SJCRH30 (cell line): ENCODE measurements at regions not wholly inside any gene's neighbourhood (a gene's known extent, or its start where the extent isn't known, plus 50 kb on each side); places are given as distances from the start of the nearest gene placed in this dataset.

Experiments
- DNase-seq, 2 experiments: peaks; one replicate each; pipeline ENCODE4 v3.0.0-alpha.2; 2015 to 2020
- H3K27ac ChIP-seq: fragments of 250-450 bp; sonication (Bioruptor Pico); 2 replicates; pipeline ENCODE4 v1.5.1; 2020; ENCODE audit warnings: mild to moderate bottlenecking, moderate library complexity
- H3K27me3 ChIP-seq: fragments of 250-450 bp; sonication (Bioruptor Pico); 2 replicates; pipeline ENCODE4 v1.5.1; 2020; ENCODE audit warnings: mild to moderate bottlenecking, moderate library complexity
- H3K36me3 ChIP-seq: fragments of 250-450 bp; sonication (Bioruptor Pico); 2 replicates; pipeline ENCODE4 v1.5.1; 2020; ENCODE audit warnings: mild to moderate bottlenecking, moderate library complexity
- H3K4me1 ChIP-seq: fragments of 250-450 bp; sonication (Bioruptor Pico); 2 replicates; pipeline ENCODE4 v1.5.1; 2020; ENCODE audit warnings: mild to moderate bottlenecking, moderate library complexity
- H3K4me3 ChIP-seq: fragments of 250-450 bp; sonication (Bioruptor Pico); 2 replicates; pipeline ENCODE4 v1.5.1; 2020; ENCODE audit warnings: mild to moderate bottlenecking, moderate library complexity
- H3K9me3 ChIP-seq: fragments of 250-450 bp; sonication (Bioruptor Pico); replicated peaks from 2 replicates; pipeline ENCODE4 v1.5.1; 2020; ENCODE audit warnings: mild to moderate bottlenecking, moderate library complexity

- H3K4me1 ChIP-seq = peaks cover 4% of the 10 kb centered on the region
- no peak overlapping the region for H3K4me3 ChIP-seq
- H3K27me3 ChIP-seq = no peaks in the 10 kb centered on the region
- H3K36me3 ChIP-seq = no peaks in the 10 kb centered on the region
- H3K9me3 ChIP-seq = no peaks in the 10 kb centered on the region
- no peak for DNase-seq
- H3K27ac ChIP-seq = no peak overlapping the region
These were observed 50.6 kb upstream of the SLC45A1 start for GRCh38 chr1:8267307-8267706.

DNA sequence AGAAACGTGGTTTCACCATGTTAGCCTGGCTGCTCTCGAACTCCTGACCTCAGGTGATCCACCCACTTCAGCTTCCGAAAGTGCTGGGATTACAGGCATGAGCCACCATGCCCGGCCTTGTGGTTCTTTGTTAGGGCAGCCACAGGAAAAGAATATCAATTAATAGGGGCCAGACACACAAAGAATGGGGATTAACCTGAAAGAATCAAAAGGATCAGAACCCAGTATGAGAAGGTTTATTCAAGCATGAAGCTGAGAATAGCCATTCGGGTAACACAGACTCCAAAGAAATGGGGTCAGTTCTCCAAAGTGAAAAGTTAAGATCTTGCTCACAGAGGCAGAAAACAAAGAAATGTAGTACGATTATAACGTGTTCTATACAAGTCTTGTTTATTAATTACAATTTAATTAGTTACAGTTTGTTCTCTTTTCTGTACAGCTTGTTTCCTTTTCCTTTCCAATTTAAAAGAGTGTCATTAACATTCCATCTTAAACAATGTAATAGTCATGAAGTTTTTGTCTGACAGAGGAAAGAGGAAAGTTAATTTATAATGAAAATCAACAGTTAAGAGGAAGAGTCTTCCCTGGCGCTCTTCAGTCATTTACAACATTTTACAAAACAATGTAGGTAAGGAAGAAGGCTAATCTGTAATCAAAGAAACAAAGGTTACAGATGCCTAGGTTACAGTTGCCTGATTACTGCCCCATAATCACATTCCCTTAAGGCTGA, 51.3 kb upstream of the SLC45A1 start:
- no peaks in the 10 kb centered on the region for H3K27me3 ChIP-seq
- H3K36me3 ChIP-seq = no peaks in the 10 kb centered on the region
- H3K4me3 ChIP-seq = no peak overlapping the region
- H3K9me3 ChIP-seq = no peaks in the 10 kb centered on the region
- peaks cover 4% of the 10 kb centered on the region for H3K4me1 ChIP-seq
- DNase-seq = no peak
- no peak overlapping the region for H3K27ac ChIP-seq

- Histone ChIP-seq H3K36me3 (no peaks in the 10 kb centered on the region), H3K9me3 (no peaks in the 10 kb centered on the region), H3K4me1 (peaks cover 6% of the 10 kb centered on the region), H3K4me3 (no peak overlapping the region), H3K27me3 (no peaks in the 10 kb centered on the region), H3K27ac (no peak overlapping the region)
- DNase-seq = no peak
These were observed 54.1 kb upstream of the SLC45A1 start for GRCh38 chr1:8263791-8264190.

DNA sequence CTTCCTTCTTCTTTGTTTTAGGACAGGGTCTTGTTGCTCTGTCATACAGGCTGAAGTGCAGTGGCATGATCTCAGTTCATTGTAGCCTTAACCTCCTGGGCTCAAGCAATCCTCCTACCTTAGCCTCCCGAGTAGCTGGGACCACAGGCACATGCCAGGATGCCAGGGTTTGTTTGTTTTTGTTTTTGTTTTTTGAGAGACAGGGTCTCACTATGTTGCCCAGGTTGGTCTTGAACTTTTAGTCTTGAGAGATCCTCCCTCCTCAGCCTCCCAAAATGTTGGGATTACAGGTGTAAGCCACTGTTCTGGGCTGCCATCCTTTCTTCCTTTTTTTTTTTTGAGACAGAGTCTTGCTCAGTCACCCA, 56.5 kb upstream of the SLC45A1 start:
- Histone ChIP-seq H3K4me1 (peaks cover 11% of the 10 kb centered on the region), H3K9me3 (no peaks in the 10 kb centered on the region), H3K27ac (no peak overlapping the region), H3K36me3 (no peaks in the 10 kb centered on the region), H3K4me3 (no peak overlapping the region), H3K27me3 (no peaks in the 10 kb centered on the region)
- DNase-seq = no peak

- Histone ChIP-seq H3K27ac (no peak overlapping the region; the same call in 1 of the 2 replicates), H3K4me3 (peak overlapping the region; percentile 13; the same call in 1 of the 2 replicates), H3K9me3 (no peaks in the 10 kb centered on the region), H3K4me1 (peaks cover 11% of the 10 kb centered on the region), H3K27me3 (no peaks in the 10 kb centered on the region), H3K36me3 (no peaks in the 10 kb centered on the region)
- DNase-seq = peak in 1 of 2 experiments; percentile 55
These were observed 58.2 kb upstream of the SLC45A1 start for GRCh38 chr1:8259498-8260290.

GRCh38 chr1:8257621-8258020, 60.3 kb upstream of the SLC45A1 start:
- DNase-seq = no peak
- Histone ChIP-seq H3K4me1 (peaks cover 11% of the 10 kb centered on the region), H3K4me3 (no peak overlapping the region), H3K27me3 (no peaks in the 10 kb centered on the region), H3K9me3 (no peaks in the 10 kb centered on the region), H3K27ac (no peak overlapping the region), H3K36me3 (no peaks in the 10 kb centered on the region)

DNA sequence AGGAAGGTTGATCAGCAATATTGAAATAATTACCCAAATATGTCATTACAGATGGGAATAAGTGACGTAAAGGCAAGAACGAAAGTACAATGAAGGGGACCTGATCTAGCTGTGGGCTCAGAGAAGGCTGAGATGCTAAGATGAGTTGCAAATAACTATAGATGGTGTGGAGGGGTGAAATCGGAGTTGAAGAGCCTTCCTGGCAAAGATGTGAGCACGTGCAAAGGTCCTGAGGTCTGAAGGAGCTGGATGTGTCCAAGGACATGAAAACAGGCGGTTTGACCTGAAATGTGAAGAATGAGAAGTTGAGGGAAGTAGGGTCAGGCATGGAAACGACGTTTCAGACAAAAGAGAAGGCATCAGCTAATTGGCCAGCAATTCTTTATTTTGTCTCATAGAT, 61.6 kb upstream of the SLC45A1 start:
- H3K36me3 ChIP-seq = no peaks in the 10 kb centered on the region
- no peaks in the 10 kb centered on the region for H3K27me3 ChIP-seq
- no peak overlapping the region for H3K4me3 ChIP-seq
- no peak for DNase-seq
- peaks cover 11% of the 10 kb centered on the region for H3K4me1 ChIP-seq
- no peaks in the 10 kb centered on the region for H3K9me3 ChIP-seq
- H3K27ac ChIP-seq = no peak overlapping the region

DNA sequence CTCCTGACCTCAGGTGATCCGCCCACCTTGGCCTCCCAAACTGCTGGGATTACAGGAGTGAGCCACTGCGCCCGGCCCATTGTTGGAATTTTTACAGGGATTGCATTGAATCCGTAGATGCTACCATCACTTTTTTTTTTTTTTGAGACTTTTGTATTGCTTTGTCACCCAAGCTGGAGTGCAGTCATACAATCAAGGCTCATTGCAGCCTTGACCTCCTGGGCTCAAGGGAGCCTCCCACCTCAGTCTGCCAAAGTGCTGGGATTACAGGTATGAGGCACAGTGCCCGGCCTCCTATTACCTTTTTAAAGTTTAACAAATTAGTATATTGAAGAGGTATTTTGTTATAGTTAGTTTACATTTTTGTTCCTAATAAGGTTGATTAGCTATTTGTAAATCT, 62.2 kb upstream of the SLC45A1 start:
- no peaks in the 10 kb centered on the region for H3K9me3 ChIP-seq
- H3K27me3 ChIP-seq = no peaks in the 10 kb centered on the region
- no peak for DNase-seq
- no peak overlapping the region for H3K27ac ChIP-seq
- H3K4me1 ChIP-seq = peaks cover 11% of the 10 kb centered on the region
- H3K4me3 ChIP-seq = no peak overlapping the region
- no peaks in the 10 kb centered on the region for H3K36me3 ChIP-seq

- Histone ChIP-seq H3K4me1 (no peaks in the 10 kb centered on the region), H3K27ac (no peak overlapping the region), H3K36me3 (no peaks in the 10 kb centered on the region), H3K27me3 (no peaks in the 10 kb centered on the region), H3K9me3 (no peaks in the 10 kb centered on the region), H3K4me3 (no peak overlapping the region)
- no peak for DNase-seq
These were observed 65.5 kb upstream of the SLC45A1 start for GRCh38 chr1:8252266-8252951.

GRCh38 chr1:8251635-8252034, 66.3 kb upstream of the SLC45A1 start:
- no peak for DNase-seq
- Histone ChIP-seq H3K4me1 (no peaks in the 10 kb centered on the region), H3K9me3 (no peaks in the 10 kb centered on the region), H3K4me3 (no peak overlapping the region), H3K27ac (no peak overlapping the region), H3K36me3 (no peaks in the 10 kb centered on the region), H3K27me3 (no peaks in the 10 kb centered on the region)

DNA sequence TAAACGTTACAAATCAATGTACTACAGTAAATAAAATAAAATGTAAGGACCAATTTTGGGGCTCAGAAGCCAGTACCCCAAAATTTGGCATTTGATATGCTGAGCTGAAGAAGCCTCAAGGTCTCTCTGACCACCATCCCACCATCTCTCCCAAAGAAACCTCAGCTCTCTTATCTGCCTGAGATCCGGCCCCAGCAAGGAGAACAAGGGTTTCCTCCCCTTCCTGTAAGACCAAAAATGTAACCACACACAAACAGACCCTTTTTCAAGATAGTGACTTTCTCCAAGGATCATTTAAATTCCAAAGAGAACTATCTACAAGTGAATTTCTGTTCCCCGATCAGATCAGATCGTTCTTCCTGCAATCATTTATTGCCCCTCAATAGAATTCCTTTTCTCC, 68.1 kb upstream of the SLC45A1 start:
- Histone ChIP-seq H3K4me1 (no peaks in the 10 kb centered on the region), H3K27ac (no peak overlapping the region), H3K36me3 (no peaks in the 10 kb centered on the region), H3K4me3 (no peak overlapping the region), H3K27me3 (no peaks in the 10 kb centered on the region), H3K9me3 (no peaks in the 10 kb centered on the region)
- no peak for DNase-seq

DNA sequence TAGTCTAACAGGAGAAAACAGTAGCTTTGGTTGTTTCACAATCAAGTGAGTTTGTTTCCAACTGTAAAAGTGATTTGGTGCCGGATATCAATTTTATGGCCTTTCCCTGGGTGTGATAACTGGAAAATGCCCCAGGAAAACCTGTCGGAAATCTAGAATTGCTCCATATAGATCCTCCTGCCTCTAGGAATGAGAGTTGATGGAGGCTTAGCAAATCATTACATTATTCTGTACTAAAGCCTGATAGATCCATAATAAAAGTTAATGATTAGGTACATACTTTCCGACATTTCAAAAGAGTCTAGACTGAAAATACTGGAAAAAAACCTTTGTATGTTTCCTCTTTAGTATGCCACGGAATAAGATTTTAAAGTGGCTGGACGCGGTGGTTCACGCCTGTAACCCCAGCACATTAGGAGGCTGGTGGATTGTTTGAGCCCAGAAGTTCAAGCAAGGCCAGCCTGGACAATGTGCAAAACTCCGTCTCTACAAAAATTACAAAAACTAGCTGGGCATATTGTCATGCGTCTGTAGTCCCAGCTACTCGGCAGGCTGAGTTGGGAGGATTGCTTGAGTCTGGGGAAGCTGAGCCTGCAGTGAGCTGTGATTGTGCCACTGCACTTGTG, 70.0 kb upstream of the SLC45A1 start:
- no peaks in the 10 kb centered on the region for H3K9me3 ChIP-seq
- no peaks in the 10 kb centered on the region for H3K27me3 ChIP-seq
- no peak for DNase-seq
- H3K36me3 ChIP-seq = no peaks in the 10 kb centered on the region
- no peak overlapping the region for H3K27ac ChIP-seq
- H3K4me3 ChIP-seq = no peak overlapping the region
- no peaks in the 10 kb centered on the region for H3K4me1 ChIP-seq

GRCh38 chr1:8244304-8244703, 73.6 kb upstream of the SLC45A1 start:
- H3K4me1 ChIP-seq = peaks cover 3% of the 10 kb centered on the region
- H3K27ac ChIP-seq = no peak overlapping the region
- H3K9me3 ChIP-seq = no peaks in the 10 kb centered on the region
- no peaks in the 10 kb centered on the region for H3K27me3 ChIP-seq
- DNase-seq = no peak
- no peaks in the 10 kb centered on the region for H3K36me3 ChIP-seq
- H3K4me3 ChIP-seq = no peak overlapping the region

- Histone ChIP-seq H3K9me3 (no peaks in the 10 kb centered on the region), H3K27ac (no peak overlapping the region), H3K36me3 (no peaks in the 10 kb centered on the region), H3K4me3 (no peak overlapping the region), H3K27me3 (no peaks in the 10 kb centered on the region), H3K4me1 (peaks cover 16% of the 10 kb centered on the region)
- DNase-seq = no peak
These were observed 75.4 kb upstream of the SLC45A1 start for GRCh38 chr1:8242498-8242897.
